ENCODE measurements at regions not wholly inside any gene's neighbourhood (a gene's known extent, or its start where the extent isn't known, plus 50 kb on each side); places are given as distances from the start of the nearest gene placed in this dataset.
A peak's percentile ranks its signal among the peaks of the same experiment; 100 is the strongest.
"Not testable (repeated sequence)": the region's sequence is repeated elsewhere in the genome, so short reads cannot be mapped to it uniquely, and the experiment has no call there.

DNA sequence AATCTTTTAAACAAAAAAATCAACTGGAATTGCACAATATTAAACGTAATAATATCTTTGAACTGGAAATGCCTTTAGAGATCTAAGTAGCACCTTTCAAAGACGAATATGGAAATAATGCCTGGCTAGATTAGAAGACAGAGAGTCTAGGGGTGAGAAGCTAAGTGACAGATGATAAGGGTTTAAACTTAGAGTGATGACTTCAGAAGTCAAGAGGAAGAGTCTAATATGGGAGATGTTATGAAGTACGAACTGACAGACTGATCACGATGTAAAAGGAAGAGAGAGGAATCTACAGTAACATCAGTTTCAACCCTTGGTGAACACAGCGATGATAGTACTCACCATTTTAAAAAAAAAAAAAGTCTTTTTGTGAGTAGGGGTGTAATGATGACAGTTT is 57.9 kb downstream of the HINT1 start:
- no peak for DNase-seq (ENCODE audit: low spot score)

DNA sequence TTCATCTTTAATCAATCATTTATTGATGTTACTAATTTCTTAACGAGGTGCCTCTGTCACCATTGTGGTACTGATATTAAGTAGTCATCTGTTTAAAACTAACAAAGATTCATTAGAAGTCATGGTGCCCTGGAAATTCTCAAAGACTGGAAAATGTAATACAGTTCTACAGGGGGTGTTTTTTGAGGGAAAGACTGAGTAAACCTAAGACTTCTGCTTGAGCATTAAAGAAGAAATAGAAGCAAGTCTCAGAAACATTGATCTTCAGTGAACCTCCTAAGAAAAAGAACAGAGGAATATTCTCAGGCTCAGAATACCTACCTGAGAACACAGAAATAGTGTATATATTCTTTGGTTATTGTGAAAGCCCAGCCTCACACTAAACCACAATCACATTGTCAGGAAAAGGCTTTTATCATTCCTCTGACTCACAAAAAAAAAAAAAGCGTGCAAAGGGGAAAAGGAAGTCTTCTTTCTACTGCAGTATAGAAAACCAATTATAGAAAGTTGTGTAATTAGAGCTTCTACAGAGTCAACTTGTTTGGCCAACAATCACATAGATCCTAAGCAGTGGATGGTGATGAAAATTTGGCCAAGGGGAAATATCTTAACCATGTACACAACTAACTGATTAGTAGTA is 60.8 kb downstream of the HINT1 start:
- no peak for DNase-seq (ENCODE audit: low spot score)

DNA sequence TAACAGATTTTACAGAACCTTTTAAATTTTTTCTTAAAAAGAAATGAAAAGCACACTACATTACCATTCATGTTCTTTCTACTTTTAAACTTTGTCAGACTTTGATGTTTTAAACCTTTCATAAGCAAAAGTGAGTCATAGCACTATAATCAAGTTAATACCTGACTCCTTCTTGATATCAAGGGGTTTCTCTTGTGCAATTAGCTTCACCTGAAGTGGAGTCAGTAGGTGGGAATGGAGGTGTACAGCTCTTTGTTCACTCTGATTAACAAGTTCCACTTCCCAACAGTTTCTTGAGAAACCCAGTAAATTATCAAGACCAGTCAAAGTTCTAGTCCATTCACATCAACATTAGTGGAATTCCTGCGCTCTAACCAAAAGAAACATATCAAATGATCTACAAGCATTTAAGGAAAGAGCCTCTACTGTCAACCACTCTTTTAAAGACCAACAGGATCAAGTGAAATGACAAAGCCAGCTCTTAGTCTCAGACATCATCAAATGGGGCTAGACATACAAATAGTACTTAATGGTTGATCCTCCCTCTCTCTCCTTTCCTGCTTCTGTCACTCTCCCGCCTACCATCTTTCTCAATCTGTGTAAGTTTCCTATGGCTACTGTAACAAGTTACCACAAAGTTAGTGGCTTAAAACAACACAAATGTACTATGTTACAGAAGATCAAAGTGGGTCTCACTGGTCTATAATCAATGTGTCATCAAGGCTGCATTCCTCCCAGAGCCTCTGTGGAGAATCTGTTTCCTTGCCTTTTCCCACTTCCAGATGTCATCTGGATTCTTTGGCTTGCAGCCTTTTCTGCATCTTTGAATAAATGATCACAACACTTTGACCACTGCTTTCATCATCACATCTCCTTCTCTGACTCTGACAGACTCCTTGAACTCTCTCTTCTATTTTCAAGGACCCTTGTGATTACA is 68.0 kb downstream of the HINT1 start:
- DNase-seq (ENCODE audit: low spot score) = no peak

DNA sequence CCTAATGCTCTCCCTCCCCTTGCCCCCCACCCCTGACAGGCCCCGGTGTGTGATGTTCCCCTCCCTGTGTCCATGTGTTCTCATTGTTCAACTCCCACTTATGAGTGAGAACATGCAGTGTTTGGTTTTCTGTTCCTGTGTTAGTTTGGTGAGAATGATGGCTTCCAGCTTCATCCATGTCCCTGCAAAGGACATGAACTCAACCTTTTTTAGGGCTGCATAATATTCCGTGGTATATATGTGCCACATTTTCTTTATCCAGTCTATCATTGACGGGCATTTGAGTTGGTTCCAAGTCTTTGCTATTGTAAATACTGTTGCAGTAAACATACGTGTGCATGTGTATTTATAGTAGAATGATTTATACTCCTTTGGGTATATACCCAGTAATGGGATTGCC is 69.5 kb downstream of the HINT1 start:
- not testable (repeated sequence) for DNase-seq (ENCODE audit: low spot score)

DNA sequence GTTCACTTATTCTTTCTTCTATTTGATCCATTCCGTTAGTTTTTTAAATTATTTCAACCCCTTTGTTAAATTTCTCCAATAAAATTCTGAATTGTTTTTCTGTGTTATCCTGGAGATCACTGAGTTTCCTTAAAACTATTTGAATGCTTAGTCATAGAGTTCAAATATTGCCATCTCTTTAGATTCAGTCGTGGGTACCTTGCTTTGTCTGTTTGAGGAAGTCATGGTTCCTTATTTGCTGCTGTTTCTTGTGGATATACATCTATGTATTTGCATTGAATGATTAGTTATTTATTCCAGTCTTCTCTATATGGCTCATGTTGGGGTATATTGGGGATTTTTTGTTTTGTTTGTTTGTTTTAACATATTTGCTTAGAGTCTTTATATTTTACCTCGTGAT is 80.6 kb downstream of the HINT1 start:
- no peak for DNase-seq (ENCODE audit: low spot score)

DNA sequence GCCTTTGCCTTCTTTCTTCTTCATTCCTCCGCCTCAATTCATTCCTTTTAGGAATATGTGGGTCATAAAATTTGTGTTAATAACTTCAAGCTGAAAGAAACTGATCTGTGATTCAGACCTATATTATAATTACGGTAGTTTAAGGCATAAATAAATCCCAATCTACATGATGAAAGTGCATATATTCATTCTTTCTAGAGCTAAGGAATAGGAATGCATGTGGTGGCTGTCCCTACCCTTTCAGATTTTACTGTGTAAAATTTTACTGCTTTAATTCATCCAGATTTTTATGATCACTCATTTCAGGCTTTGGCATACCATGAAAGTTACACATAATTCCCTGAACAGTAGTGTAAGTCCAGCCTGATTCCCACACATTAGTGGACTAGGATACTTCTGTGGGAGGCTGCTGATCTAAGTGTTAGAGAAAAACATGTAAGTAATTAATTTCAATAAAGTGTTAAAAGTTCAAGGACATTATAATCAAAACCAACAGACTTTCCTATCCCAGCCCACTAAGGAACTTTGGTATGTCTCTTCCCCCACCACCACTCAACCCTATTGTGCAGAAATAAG is 83.1 kb downstream of the HINT1 start:
- no peak for DNase-seq (ENCODE audit: low spot score)

DNA sequence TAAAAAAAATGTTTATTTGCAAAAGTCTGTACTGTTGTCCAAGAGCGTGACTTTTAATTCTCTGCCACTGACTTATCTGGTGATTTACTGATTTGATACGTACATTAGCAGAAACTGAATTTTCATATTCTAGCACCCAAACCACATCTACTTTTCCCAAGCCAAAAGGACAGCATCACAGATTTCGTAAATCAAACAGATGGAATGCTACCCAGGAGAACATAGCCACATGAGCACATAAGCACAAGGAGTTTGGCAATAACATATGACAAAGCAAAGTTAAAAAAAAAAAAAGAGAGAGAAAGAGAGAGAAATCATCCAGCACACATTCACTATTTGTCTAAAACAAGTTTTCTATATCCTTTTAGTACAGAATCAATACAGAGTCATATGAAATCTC is 83.7 kb downstream of the HINT1 start:
- DNase-seq (ENCODE audit: low spot score) = no peak

DNA sequence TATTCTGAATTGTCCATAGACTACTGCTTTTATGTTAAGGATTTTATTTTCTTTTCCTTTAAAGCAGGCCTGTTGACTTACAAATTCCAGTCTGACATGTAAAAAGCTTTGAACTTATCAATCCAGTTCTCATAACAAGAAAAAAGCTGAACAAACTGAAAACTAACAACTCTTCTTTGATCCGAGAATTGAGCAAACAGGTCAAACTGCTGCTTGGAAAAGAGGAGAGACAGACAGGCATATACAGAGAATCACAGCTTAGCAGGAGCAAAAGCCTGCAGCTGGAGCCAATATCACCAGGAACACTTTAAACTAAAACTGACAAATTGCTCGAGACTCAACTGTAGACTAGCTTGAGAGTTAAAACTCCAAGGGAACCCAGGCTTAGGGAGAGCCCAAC is 85.8 kb downstream of the HINT1 start:
- no peak for DNase-seq (ENCODE audit: low spot score)

DNA sequence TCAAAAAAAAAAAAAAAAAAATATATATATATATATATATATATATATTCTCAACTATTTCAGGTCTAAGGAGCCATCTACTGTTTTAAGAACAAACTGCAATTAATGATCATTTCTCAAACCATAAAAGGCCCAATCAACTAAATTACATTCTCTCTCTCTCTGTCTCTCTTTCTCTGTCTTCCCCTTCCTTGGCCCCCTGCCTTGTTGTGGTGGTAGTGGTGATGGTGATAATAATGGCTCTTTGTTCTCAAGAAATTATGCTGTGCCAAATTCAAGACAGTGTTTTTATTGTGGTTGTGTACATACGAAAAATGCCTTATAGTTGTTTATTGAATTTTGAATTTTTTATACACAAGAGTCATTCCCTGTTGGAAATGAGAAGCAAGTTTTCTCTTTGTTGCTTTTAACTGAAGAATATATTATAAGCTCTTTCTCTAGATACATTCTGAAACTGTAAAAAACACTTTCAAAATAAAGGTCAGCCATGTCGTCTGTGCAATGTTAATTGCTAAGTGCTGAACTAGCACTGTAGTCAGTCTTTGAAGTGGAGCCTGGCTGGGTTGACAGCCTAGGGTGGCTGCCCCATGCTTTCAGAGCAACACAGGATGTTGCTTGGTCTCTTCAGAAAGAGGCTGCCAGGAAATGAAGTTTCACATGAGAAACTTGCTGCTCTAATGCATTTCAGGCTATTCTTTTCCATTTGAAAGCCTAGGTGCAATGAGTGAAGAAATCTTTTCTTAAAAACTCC is 96.0 kb downstream of the HINT1 start:
- DNase-seq (ENCODE audit: low spot score) = peak; percentile 7

DNA sequence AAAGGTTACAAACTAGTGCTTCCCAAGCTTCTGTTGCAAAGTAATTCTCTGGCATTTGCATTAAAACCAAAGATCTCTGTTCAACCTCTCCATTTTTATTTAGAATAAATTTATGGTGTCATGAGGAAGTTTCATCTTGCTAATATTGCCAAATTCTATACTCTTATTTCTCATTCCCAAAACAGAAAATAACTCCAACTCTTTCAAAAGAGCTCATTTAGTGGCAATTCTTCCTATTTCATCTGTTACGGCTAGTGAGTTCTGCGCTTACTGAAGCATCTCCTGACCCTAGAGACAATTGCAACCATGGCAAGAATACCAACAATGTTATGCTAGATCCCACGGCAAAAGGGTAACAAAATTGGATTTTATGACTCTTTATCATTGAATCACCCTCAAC is 97.0 kb downstream of the HINT1 start:
- no peak for DNase-seq (ENCODE audit: low spot score)

DNA sequence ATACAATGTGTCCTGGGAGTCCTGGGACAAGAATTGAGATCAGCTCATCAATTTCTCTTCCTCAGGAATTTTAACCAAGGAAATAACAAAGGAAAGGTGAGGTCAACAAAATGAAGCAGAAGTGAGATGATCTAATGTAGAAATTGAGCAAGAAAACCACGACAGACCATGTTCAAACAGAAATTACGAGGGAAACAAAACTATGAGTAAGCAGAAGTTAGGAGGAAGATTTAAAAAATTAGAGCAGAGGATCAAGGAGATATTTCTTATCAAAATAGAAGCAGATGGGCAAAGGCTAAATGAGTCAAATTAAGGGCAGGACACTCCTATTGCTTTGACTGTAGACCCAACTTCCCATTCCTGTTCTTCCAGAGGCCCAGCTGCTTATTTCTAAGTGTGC is 97.4 kb downstream of the HINT1 start:
- DNase-seq (ENCODE audit: low spot score) = no peak

DNA sequence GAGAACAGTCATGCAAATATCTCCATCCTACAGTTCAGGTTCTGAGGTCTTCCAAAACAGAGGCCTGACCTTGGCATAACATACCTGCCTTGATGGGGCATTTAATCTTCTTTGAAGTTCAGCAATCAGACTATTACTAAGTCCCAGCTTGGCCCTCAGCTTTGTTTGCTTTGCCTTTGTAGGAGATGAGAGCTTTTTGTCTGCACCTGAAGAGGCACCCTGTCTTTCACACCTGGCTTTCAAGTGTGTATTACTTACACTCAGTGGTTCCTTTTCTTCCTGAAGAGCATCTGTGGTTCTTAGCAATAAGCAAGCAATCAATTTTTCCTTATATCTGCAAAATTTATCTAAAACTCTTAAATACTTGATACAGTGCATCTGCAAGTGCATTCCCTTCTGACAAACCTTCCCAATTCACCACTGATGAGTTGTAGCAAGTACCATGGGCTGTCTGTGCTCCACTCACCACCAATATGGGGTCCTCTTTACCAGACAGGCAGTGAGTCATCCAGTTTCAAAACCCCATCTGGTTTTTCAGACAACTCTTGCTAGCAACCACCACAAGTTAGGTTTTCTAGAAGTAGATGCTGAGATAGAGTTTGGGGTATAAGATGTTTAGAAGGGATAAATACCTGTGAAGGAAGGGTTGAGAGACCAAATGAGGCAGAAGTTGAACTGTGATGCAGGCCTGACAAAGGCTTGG is 100.2 kb downstream of the HINT1 start:
- no peak for DNase-seq (ENCODE audit: low spot score)

DNA sequence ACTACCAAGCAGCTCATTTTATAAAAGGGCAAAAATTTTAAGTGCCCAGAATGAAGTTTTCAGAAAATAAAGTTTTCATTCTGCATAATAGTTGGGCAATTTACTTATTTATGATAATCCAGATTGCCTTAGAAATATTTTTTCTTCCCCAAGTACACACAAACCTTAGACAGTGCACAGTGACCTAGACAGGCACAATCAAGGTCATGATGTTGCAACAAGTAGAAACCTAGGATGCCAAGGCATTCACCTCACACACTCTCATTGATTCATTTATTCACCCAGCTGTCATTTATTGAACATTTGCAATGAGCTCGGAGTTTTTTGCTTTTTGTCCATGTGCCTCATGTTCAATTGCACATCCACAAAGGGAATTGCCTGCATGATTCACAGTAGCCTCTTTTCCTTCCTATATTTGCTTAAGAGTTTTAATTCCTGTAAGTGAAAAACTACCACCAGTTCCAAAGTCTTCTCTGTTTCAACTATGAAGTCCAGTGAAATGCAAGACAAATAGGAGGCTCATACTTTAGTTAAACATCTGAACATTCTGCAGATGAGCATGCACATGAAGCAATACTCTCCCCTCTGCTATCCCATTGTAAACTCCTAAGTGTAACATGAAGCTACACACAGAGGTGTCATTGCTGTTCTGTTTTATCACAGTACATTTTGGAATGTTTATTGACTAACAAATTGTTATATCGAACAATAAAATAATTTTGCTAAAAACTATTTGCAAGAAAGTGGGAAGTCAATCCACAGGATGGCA is 122.9 kb downstream of the HINT1 start:
- no peak for DNase-seq (ENCODE audit: low spot score)

DNA sequence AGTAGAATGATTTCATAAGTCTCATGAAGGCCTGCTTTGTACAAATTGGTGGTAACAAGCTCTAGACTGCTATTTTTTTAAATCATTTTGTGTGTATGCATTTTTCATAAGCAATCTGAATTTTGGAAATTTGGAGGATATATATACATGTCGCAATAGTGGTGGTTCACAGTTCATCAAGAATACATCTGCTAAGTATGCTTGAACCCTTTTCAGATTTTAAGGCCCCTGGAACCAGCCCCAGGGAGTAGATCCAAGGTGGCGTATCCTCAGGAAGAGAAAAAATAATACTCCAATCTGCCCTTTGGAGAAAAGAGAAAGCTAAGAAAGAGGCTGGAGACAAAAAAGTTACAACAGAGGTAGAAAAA is 141.6 kb downstream of the HINT1 start:
- no peak for DNase-seq (ENCODE audit: low spot score)

DNA sequence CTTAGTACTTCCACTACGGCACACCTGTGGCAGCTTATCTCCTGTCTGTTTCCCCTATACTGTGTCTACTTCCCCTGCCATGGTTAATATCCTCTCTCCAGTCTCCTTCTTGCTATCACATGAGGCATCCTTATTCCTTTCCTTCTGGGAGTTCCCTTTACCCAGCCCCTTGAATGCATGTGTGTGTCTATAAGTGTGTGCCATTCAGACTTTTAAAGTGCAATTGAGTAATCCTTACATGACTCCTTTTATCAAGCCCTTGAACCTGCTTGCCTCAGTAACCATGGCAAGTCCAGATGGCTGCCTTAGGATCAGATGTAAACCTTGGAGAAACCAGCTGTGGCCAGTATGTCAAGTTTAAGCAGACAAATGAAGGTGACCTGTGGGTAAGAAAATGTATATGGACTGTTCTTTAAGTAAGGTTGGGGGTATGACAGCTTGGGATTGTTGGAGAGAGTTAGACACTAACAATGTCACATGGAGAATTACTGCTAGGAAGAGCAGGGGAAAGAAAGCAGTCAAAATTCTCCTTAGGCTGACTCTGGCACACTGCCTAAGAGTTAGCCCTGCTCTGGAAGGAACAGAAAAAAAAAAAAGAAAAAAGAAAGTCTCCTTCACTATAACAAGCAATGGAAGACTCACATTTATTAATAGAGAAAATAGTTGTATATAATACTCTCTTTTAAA is 142.1 kb downstream of the HINT1 start:
- no peak for DNase-seq (ENCODE audit: low spot score)

DNA sequence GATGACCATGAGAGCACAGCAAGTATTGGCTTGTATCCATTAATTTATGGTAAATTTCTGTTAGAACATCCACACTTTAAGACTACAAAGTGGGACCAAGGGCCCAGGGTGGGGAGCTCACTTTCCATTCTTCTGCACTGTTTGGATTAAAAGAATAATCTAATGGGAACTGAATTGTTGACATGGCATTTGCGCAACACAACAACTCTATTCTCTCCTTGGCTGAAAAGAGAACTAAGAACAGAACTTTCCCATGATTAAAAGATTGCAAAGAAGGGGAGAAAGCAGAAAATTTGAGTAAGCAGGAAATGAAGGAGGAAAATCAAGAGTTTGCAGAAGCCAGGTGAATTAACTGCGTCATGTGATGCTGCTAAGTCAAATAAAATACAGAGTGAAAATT is 143.4 kb downstream of the HINT1 start:
- no peak for DNase-seq (ENCODE audit: low spot score)

DNA sequence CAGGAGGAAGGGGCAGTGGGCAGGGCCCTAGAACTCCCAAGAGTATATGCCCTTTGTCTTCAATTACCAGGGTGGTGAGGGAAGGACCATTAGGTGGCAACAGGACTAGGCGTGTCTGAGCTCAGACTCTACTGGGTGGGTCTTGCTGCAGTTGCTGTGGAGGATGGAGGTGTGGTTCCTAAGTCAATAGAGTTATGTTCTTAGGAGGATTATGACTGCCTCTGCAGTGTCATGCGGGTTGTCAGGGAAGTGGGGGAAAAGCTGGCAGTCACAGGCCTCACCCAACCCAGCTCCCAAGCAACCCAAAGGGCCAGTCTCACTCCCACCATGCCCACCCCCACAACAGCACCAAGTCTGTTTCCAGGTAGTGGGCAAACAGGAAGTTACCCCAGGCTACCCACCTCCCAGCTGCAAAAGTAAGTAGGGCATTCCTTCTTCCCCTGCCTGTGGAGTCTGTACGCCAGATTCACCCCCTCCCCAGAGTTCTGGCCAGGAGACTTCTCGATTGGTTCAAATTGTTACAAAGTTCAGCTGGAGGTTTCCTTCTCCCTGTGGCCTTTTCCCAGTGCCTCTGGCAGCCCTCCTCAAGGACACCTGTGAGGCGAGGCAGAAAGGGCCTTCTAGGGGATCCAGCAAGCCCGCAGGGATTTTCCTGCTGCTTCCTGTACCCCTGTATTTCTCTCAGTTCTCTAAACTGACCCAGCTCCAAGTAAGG is 145.3 kb downstream of the HINT1 start:
- no peak for DNase-seq (ENCODE audit: low spot score)

DNA sequence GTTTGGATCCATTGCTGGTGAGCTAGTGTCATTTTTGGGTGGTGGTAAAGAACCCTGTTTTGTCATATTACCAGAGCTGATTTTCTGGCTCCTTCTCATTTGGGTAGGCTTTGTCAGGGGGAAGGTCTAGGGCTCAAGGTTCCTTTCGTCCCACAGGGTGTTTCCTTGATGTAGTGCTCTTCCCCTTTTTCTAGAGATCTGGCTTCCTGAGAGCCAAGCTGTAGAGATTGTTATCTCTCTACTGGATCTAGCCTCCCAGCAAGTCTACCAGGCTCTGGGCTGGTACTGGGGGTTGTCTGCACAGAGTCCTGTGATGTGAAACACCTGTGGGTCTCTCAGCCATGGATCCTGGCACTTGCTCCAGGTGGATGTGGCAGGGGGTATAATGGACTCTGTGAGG is 145.9 kb downstream of the HINT1 start:
- no peak for DNase-seq (ENCODE audit: low spot score)

DNA sequence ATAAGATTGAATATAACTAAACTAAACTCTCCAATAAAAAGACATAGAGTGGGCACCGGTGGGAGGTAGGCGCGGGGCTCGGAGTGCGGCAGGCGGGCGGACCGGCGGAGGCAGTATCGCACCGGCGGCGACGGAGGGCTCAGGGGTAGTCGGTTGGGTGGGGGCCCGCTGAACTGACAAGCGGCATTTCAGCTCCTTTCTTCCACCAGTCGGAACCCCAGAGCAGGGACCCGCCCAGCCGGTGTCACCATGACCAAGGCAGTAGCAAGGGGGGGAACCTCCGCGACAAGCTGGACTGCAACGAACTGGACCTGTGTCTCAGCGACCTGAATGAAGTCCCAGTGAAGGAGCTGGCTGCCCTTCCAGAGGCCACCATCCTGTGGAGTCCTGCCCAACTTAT is 156.7 kb downstream of the HINT1 start:
- DNase-seq (ENCODE audit: low spot score) = no peak

Data from RKO (cell line).